Lower lobe of right lung (tissue), 2 donors: ENCODE measurements at regions not wholly inside any gene's neighbourhood (a gene's known extent, or its start where the extent isn't known, plus 50 kb on each side); places are given as distances from the start of the nearest gene placed in this dataset.

Source experiments
- ATAC-seq, 2 donors: fragments of 200-7000 bp; cut with Tn5 transposase; one replicate each; pipeline ENCODE4 v1.9.1; 2020 to 2022; ENCODE audit warnings: mild to moderate bottlenecking in 2 of 2, moderate library complexity in 2 of 2
- DNase-seq: peaks from one replicate; pipeline ENCODE4 v3.0.0-alpha.2; 2020
- H3K27ac ChIP-seq: fragments of 200-600 bp; one replicate; pipeline ENCODE4 v1.8.0; 2022
- H3K27me3 ChIP-seq: fragments of 200-600 bp; one replicate; pipeline ENCODE4 v1.8.0; 2022; ENCODE audit warnings: low read depth
- H3K36me3 ChIP-seq: fragments of 200-600 bp; one replicate; pipeline ENCODE4 v1.8.0; 2022; ENCODE audit warnings: mild to moderate bottlenecking
- H3K4me1 ChIP-seq: fragments of 200-600 bp; one replicate; pipeline ENCODE4 v1.8.0; 2022
- H3K4me3 ChIP-seq: fragments of 200-600 bp; one replicate; pipeline ENCODE4 v1.8.0; 2022; ENCODE audit warnings: mild to moderate bottlenecking
- H3K9me3 ChIP-seq: fragments of 200-600 bp; one replicate; pipeline ENCODE4 v1.8.0; 2022
- CTCF ChIP-seq: fragments of 200-600 bp; IDR thresholded peaks from one replicate; pipeline ENCODE4 v1.8.0; 2022; ENCODE audit warnings: antibody characterized with exemption, mild to moderate bottlenecking
- intact Hi-C: fragments of 100-400 bp; cut with DNase I; formaldehyde crosslinking; loops from one replicate; pipeline ENCODE4 v1.11.0; 2022
- donor health status: DM: no; HTN: yes; CAD: no; lungs with severe emphysema.

- no peaks in the 10 kb centered on the region for H3K9me3 ChIP-seq
- DNase-seq (no peak), ATAC-seq (no peak)
- no peak overlapping the region for H3K4me3 ChIP-seq
- intact Hi-C loops: no loop called here
- H3K36me3 ChIP-seq: no peaks in the 10 kb centered on the region
- no peak overlapping the region for H3K27ac ChIP-seq
- H3K27me3 ChIP-seq: no peaks in the 10 kb centered on the region
- H3K4me1 ChIP-seq: no peaks in the 10 kb centered on the region
- no peak for TF ChIP-seq CTCF
Observed at GRCh38 chr1:5156416-5157120, 502.2 kb downstream of the AJAP1 start.

- no peaks in the 10 kb centered on the region for H3K4me1 ChIP-seq
- intact Hi-C loops: no loop called here
- no peak for TF ChIP-seq CTCF
Observed at GRCh38 chr1:5151511-5151910, 497.1 kb downstream of the AJAP1 start.

GRCh38 chr1:5150191-5150590 lies 495.8 kb downstream of the AJAP1 start:
- intact Hi-C loops: no loop called here
- no peak for ATAC-seq

More at GRCh38 chr1:5151511-5151910, 497.1 kb downstream of the AJAP1 start:
- H3K36me3 ChIP-seq: no peaks in the 10 kb centered on the region
- H3K27me3 ChIP-seq: peaks cover 8% of the 10 kb centered on the region
- H3K4me3 ChIP-seq: no peak overlapping the region
- no peaks in the 10 kb centered on the region for H3K9me3 ChIP-seq
- DNase-seq (no peak), ATAC-seq (no peak)
- H3K27ac ChIP-seq: no peak overlapping the region

GRCh38 chr1:5147806-5148205 lies 493.4 kb downstream of the AJAP1 start:
- Histone ChIP-seq H3K36me3 (no peaks in the 10 kb centered on the region), H3K27me3 (peaks cover 8% of the 10 kb centered on the region), H3K4me1 (no peaks in the 10 kb centered on the region), H3K27ac (no peak overlapping the region), H3K9me3 (no peaks in the 10 kb centered on the region), H3K4me3 (no peak overlapping the region)
- intact Hi-C loops: no loop called here
- ATAC-seq (no peak), DNase-seq (no peak)
- TF ChIP-seq CTCF: no peak

More at GRCh38 chr1:5150191-5150590, 495.8 kb downstream of the AJAP1 start:
- no peak for DNase-seq
- Histone ChIP-seq H3K27me3 (peaks cover 8% of the 10 kb centered on the region), H3K4me3 (no peak overlapping the region), H3K9me3 (no peaks in the 10 kb centered on the region), H3K27ac (no peak overlapping the region), H3K4me1 (no peaks in the 10 kb centered on the region), H3K36me3 (no peaks in the 10 kb centered on the region)
- no peak for TF ChIP-seq CTCF

- TF ChIP-seq CTCF: no peak
Observed at GRCh38 chr1:5142389-5142788, 488.0 kb downstream of the AJAP1 start.

More at GRCh38 chr1:5142389-5142788, 488.0 kb downstream of the AJAP1 start:
- ATAC-seq (no peak), DNase-seq (no peak)
- H3K4me1 ChIP-seq: no peaks in the 10 kb centered on the region
- H3K27ac ChIP-seq: no peak overlapping the region
- no peak overlapping the region for H3K4me3 ChIP-seq
- no peaks in the 10 kb centered on the region for H3K9me3 ChIP-seq
- no peaks in the 10 kb centered on the region for H3K27me3 ChIP-seq
- no peaks in the 10 kb centered on the region for H3K36me3 ChIP-seq
- intact Hi-C loops: no loop called here
